ENCODE measurements at regions not wholly inside any gene's neighbourhood (a gene's known extent, or its start where the extent isn't known, plus 50 kb on each side); places are given as distances from the start of the nearest gene placed in this dataset.
A peak's percentile ranks its signal among the peaks of the same experiment; 100 is the strongest.

DNA sequence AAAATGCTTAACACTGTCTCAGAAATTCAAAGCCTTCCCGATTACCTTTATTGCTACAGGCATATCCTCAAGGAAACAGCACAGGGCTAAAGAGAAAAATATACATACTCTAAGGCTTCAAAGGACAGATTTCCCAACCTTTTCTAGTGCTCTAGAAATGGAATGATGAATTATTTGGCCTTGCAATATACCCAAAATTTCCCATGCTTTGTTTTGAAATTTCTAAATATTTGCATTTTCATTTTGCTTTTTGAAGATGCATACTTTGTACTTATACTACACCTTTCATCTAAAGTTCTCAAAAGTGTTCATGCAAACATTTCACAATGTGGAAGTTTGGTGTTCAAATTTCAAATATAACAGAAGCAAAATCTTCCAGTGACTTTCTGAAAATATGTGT lies 312.7 kb upstream of the PDE4D start:
- TF ChIP-seq, protein P1, sequence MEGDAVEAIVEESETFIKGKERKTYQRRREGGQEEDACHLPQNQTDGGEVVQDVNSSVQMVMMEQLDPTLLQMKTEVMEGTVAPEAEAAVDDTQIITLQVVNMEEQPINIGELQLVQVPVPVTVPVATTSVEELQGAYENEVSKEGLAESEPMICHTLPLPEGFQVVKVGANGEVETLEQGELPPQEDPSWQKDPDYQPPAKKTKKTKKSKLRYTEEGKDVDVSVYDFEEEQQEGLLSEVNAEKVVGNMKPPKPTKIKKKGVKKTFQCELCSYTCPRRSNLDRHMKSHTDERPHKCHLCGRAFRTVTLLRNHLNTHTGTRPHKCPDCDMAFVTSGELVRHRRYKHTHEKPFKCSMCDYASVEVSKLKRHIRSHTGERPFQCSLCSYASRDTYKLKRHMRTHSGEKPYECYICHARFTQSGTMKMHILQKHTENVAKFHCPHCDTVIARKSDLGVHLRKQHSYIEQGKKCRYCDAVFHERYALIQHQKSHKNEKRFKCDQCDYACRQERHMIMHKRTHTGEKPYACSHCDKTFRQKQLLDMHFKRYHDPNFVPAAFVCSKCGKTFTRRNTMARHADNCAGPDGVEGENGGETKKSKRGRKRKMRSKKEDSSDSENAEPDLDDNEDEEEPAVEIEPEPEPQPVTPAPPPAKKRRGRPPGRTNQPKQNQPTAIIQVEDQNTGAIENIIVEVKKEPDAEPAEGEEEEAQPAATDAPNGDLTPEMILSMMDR (conservative IDR thresholded peaks at IDR 0.05; ENCODE audit: low read depth, low read length): no peak
- TF ChIP-seq EZH2 (IDR thresholded peaks at IDR 0.05; ENCODE audit: borderline replicate concordance, low read depth, low read length, poor library complexity, severe bottlenecking): no peak
- Histone ChIP-seq H3K27ac (ENCODE audit: low read depth, low read length, poor library complexity, severe bottlenecking) (no peak overlapping the region), H3K9me3 (ENCODE audit: low read depth, low read length, poor library complexity, severe bottlenecking) (no peaks in the 10 kb centered on the region), H3K27me3 (replicated peaks; ENCODE audit: insufficient read depth, low read depth, low read length, poor library complexity) (peaks cover 13% of the 10 kb centered on the region), H3K4me3 (ENCODE audit: low read depth, low read length, poor library complexity, severe bottlenecking) (no peak overlapping the region), H3K4me1 (ENCODE audit: insufficient read depth, low read length, poor library complexity, severe bottlenecking) (peaks cover 10% of the 10 kb centered on the region), H3K36me3 (ENCODE audit: insufficient read depth, low read length, poor library complexity, severe bottlenecking) (no peaks in the 10 kb centered on the region)
- intact Hi-C loops (cut with micrococcal nuclease; ENCODE audit: unreplicated experiment): no loop called here
- CTCF ChIA-PET: no interaction called here
- no peak for DNase-seq (ENCODE audit: low spot score)
- POLR2A ChIA-PET (ENCODE audit: low non-redundant PET): no interaction called here
- no TSS peak for BruUV-seq (replicated peaks)

DNA sequence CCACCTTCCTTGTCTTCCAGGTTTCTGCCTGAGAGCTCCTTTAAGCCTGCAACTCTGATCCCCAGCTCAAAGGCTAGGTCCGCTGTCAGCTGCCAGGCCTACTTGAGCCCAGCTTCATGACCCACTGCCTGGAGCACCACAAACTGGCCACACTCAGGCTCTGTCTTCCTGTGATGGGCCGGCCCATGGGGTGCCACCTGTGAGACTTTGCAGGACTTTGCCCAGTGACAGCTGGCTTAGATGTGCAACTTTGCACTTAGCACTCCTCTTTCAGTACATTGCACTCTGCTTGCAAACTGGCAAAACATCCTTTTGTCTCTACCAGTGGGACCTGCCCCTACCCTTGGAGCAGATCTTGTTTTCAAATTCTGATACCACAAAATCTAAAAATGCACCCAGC lies 311.5 kb upstream of the PDE4D start:
- Histone ChIP-seq H3K4me3 (ENCODE audit: low read depth, low read length, poor library complexity, severe bottlenecking) (no peak overlapping the region), H3K36me3 (ENCODE audit: insufficient read depth, low read length, poor library complexity, severe bottlenecking) (no peaks in the 10 kb centered on the region), H3K9me3 (ENCODE audit: low read depth, low read length, poor library complexity, severe bottlenecking) (no peaks in the 10 kb centered on the region), H3K27me3 (replicated peaks; ENCODE audit: insufficient read depth, low read depth, low read length, poor library complexity) (peaks cover 13% of the 10 kb centered on the region), H3K4me1 (ENCODE audit: insufficient read depth, low read length, poor library complexity, severe bottlenecking) (peaks cover 10% of the 10 kb centered on the region), H3K27ac (ENCODE audit: low read depth, low read length, poor library complexity, severe bottlenecking) (no peak overlapping the region)
- no peak for TF ChIP-seq EZH2 (IDR thresholded peaks at IDR 0.05; ENCODE audit: borderline replicate concordance, low read depth, low read length, poor library complexity, severe bottlenecking)
- TF ChIP-seq, protein P1 (conservative IDR thresholded peaks at IDR 0.05; ENCODE audit: low read depth, low read length): no peak
- BruUV-seq (replicated peaks): no TSS peak
- POLR2A ChIA-PET (ENCODE audit: low non-redundant PET): no interaction called here
- intact Hi-C loops (cut with micrococcal nuclease; ENCODE audit: unreplicated experiment): no loop called here
- CTCF ChIA-PET: no interaction called here
- no peak for DNase-seq (ENCODE audit: low spot score)

DNA sequence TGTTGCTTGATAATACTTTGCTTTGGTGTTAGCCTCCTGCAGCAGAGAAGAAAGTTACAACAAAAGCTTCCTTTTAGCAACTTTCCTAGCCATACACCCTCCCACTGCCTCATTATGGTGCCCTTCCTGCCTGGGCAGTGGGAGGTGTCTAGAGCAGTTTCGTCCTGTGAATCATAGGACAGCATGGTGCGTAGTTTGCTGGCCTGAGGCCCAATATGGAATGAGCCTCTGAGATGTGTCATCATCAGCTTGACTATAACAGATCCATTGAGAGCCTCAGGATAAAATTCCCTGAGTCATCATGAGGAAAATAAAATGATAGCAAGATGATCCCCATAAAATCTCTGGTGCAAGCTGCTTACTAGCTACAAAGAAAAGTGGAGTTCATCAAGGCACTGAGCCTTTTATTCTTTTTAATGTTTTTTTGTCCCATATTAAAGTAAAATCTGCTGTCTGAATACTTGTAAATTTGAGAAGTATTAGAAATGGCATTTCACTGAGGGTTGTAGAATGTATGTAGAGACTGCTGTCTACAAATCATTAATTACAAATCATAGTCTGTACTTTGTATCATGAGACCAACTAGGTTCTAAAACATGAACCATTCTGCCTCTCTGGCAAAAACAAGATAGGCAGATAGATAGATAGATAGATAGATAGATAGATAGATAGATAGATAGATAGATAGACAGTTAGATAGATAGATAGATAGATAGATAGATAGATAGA lies 303.0 kb upstream of the PDE4D start:
- ChIA-PET CTCF (no interaction called here), POLR2A (ENCODE audit: low non-redundant PET) (interaction anchor here (0.5 to 0.6 kb wide), 2 partner anchors 325 to 431 kb away, joined by 3 to 4 read pairs; no protein-coding TSS in a partner anchor)

More for the DNA sequence above, 303.0 kb upstream of the PDE4D start:
- H3K36me3 ChIP-seq (ENCODE audit: insufficient read depth, low read length, poor library complexity, severe bottlenecking): no peaks in the 10 kb centered on the region
- no peak overlapping the region for H3K27ac ChIP-seq (ENCODE audit: low read depth, low read length, poor library complexity, severe bottlenecking)
- no peak for TF ChIP-seq EZH2 (IDR thresholded peaks at IDR 0.05; ENCODE audit: borderline replicate concordance, low read depth, low read length, poor library complexity, severe bottlenecking)
- TF ChIP-seq, protein P1 (conservative IDR thresholded peaks at IDR 0.05; ENCODE audit: low read depth, low read length): no peak
- H3K27me3 ChIP-seq (replicated peaks; ENCODE audit: insufficient read depth, low read depth, low read length, poor library complexity): no peaks in the 10 kb centered on the region
- H3K9me3 ChIP-seq (ENCODE audit: low read depth, low read length, poor library complexity, severe bottlenecking): no peaks in the 10 kb centered on the region
- peak; percentile 94 for DNase-seq (ENCODE audit: low spot score)
- intact Hi-C loops (cut with micrococcal nuclease; ENCODE audit: unreplicated experiment): no loop called here
- H3K4me1 ChIP-seq (ENCODE audit: insufficient read depth, low read length, poor library complexity, severe bottlenecking): peaks cover 9% of the 10 kb centered on the region
- H3K4me3 ChIP-seq (ENCODE audit: low read depth, low read length, poor library complexity, severe bottlenecking): no peak overlapping the region
- BruUV-seq (replicated peaks): no TSS peak

All from A673 (cell line).